HS-27A (cell line): ENCODE measurements at regions not wholly inside any gene's neighbourhood (a gene's known extent, or its start where the extent isn't known, plus 50 kb on each side); places are given as distances from the start of the nearest gene placed in this dataset.

ENCODE experiments used
- DNase-seq: peaks from one replicate; pipeline ENCODE4 v3.0.0-alpha.2; 2012; ENCODE audit warnings: low read depth, missing footprints

DNA sequence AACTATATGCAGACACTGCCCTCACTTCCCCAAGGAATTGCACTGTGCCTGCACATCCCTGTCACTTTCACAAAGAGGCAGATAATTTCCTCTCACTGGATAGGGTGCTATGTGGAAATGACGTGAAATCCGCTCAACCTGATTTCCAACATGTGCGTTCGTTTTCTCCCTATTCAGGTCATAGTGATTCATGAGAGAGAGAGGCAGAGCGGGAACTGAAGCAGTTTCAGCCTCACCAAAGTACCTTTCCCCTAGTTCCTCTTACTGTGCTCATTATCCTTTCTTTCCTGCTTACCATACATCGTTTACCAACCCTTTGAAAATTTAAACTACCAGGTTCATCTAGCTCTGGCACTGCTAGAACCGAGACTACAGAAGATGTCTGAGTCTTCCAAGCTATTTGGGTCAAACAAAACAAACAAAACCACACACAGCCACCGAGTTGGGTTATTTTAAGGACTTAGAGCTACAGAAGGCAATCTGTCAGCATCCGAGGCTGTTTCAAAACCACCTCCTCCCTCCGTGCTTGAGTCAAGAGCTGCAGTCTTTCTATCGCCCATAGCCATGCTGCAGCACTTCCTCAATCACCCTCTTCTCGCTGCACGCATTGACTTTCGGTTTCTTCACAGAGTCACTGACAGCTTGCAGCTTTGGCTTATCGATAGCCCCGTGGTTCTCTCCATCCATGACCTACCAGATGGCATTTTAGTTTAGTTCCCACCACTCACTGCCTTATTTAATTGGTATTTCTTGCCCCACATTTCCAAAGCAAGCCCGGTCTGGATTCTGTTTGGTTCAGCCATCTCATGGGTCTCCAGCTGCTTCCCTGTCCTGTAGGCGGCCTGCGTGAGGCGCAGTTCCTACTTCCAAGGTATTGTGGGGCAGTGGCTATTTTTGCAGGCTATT lies 1395.8 kb downstream of the EFNB2 start:
- DNase-seq, result peak; percentile 17

DNA sequence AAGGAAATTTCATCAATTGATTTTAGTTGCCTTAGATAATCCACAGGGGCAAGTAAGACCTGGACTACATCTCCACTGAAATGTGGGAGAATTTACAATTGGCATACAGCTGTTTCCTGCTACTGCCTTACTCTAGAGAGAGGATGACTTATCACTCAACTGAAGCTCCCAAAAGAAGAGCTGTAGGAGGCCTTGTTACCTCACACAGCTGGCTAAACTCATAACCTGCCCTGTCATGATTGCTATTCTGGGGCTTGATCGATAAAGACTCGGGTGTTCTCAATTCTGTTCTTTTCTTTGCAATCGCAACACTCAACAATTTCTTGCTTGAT lies 1396.4 kb downstream of the EFNB2 start:
- DNase-seq, result no peak

DNA sequence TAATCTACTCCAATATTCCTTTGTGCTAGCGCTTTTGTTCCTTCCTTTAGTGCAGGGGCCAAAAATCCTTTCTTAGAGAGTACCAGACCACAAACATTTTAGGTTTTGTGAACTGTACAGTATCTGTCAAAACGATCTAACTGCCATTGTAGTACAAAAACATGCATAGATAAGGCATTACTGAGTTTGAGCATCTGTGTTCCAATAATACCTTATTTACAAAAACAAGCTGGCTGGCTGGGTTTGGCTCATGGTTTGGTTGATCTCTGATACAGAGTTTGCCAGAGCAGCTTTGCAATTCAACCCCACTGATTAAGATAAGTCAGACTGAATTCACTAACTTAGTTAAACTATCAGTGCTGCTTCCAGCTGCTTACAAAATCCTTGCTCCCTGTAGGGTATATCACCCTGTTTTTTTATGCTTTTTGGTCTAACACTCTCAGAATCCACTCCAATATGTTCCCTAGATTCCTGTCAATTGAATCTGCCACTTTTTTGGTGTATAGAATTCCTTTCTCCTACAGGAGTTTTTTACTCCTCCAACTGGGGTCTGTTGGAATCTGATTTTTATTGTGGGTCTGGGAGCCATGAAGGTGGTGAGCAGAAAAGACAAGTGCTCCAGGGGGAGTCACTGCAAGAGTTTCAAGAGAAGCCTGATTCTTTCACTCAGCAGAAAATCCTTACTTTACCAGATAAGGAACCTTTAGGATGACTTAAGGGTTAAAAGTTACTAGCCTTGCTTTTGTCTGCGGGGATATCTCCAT lies 1399.4 kb downstream of the EFNB2 start:
- DNase-seq, result no peak

DNA sequence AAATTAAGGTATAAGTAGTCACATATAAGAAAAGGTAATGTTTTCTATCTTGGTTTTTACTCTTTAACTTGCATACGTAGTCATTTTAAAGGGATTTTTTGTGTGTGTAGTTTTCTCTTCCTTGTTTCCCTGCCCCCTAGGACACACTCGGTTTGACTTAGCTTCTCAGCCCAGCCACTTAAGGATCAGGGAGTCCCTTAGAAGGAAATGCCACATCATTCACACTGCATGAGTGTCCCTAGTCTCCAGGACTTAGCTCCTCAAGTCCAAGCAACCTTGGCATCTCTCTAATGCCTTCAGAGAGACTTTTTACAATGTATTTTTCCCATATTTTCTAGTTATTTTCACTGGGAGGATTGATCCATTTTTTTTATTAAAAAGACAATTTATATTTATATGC lies 1407.7 kb downstream of the EFNB2 start:
- DNase-seq, result no peak

DNA sequence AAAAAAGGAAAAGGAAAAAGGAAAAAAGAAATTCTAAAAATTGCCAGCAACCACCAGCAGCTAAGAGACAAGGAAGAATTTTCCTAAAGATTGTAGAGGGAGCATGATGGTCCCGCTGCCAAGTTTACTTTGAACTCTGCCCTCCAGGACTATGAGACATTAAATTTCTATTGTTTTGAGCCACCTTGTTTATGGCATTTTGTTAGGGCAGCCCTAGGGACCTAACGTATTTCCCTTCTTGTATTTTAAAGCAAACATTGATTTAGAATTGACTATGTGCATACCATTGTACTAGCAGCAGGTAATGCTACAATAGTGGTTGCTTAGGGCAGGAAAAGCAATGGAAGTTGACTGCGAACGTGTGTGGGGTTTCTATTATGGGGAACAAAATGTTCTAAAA lies 1414.2 kb downstream of the EFNB2 start:
- DNase-seq, result no peak

DNA sequence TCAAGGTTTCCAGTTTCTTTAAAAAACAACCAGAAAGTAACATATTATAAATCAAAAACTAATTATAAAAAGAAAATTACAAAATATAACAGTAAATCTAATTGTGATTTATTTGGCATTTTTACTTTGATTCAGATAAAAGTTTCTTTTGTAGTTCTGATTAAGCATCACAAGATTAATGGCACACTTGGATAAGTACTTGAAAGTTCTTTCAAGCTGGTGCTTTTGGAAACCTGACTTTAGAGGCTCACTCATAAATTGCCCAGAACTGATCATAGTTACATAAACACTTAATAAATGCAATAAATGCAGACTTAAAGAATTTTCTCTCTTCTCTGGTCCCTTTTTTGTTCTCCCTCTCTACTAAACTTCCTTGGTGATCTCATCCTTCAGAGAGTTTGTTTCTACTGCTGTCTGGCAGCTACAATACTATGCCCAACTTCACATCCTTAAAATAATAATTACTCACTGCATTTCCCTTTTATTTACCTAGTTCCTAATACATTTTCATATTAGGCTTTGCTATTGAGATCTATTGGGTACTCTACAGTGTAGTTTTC lies 1417.0 kb downstream of the EFNB2 start:
- no peak for DNase-seq

DNA sequence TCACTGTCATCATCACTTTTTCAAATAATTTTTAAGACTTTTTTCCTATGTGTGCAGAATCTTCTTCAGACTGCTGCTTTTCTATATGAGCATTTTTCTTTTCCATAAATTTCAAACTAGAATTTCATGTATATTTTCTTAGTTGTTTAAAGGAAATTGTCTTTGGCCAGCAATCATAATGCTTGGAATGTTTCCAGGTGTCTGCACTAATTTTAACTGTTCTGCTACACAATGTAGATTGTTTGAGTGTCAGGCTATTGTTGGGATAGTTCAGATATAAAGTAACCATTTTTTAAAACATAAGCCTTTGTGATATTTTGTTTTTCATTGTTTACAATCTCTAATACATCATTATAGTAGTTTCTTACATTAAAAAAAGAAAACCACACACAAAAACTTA lies 1418.5 kb downstream of the EFNB2 start:
- DNase-seq, result no peak

DNA sequence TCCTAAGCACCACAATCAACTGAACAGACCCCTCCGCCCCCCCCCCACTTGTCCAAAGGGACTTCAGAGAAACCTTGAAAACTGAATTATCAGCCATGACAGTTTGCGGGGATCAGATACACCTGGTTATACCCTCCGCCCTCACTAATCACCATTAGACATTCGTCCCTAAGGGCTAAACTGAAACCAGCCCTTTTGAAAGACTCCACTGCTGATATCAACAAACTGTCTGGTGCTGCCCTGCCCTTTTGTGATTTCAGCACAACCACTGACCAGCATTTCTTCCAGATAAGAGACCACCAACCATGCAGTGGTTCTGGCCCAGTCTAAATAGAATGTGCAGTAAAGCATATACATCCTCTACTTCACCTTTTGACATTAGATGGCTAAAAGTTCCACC lies 1422.9 kb downstream of the EFNB2 start:
- no peak for DNase-seq

DNA sequence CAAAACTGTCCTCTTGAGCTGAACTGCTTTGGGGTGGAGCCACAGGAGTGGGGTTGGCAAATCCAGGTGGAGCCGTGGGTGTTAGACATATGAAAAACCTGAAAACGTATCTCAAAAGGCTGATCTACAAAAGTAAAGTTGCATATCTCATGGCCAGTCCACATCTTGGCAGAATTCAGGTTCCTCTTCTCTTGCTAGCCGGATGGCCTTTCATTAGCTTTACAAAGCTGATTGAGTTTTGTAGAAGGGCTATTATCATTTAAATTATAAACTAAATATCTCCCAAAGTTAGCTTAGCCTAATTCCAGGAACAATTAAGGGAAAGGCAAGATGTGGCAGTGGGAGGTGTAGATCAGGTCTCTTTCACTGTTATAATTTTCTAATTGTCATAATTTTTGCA lies 1427.7 kb downstream of the EFNB2 start:
- DNase-seq, result no peak

DNA sequence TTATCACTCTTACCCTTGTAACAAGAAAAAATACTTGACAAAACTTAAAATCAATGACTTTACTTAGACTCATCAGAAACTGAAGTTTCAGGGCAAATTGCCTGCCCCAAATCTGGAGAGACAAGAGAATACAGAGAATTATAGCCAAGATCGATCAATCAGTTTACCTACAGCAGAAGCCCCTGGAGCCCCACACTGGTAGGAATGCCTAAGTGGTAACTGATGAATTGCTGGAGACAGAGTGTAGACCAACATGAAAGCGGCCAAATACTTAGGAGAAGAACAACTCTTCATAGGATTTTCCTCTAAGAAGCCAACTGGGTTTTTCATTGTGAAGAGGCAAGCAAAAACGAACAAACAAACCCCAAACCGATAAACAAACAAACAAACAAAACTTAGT lies 1430.0 kb downstream of the EFNB2 start:
- no peak for DNase-seq

DNA sequence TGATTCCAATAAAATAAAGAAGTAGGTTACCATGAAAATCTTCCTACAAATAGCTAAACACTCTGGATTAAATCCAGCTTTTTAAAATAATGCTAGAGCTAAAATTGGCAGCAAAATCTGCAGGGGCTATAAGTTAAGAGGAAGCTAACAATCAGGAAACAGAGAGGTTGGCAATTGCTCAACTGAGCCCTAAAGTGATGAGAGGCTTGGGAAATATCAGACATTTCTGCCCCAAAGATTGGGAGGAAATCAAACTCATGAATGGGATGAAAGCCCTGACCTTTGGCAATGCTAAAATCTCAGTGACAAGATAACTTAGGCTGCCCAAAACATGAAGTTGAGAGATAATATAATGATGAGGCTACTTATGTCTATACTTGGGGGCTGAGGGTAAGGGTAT lies 1437.9 kb downstream of the EFNB2 start:
- no peak for DNase-seq

DNA sequence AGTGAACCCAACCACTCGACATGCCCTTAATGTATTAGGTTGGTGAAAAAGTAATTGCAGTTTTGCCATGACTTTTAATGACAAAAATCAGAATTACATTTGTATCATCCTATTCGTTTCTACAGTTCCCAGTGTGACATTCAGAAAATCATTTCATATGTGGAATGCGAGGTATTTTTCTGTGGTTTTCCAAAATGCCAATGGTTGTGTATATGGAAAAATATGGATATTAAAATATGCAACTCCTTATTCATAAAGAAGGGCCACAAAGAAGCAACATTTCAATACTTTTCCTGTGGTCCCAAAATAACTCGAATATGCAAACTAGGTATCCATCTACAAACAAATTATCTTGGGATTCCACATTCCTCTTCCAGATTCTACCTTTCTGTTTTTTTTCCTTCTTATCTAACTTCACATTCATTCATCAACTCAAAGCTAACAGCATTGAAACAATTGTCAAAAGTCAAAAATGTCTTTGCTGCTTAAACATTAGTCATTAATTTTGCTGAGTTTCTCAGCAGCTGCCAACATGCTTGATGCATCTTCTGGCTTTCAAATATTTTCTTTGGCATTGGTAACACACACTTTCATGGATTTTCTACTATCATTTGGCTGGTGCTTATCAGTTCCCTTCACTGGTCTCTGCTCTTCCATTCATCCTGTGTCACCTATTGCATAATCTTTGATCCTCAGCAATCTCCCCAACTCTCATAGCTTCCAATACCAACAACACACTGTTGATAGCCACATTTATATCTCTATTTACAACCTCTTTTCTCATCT lies 1445.4 kb downstream of the EFNB2 start:
- peak; percentile 30 for DNase-seq

DNA sequence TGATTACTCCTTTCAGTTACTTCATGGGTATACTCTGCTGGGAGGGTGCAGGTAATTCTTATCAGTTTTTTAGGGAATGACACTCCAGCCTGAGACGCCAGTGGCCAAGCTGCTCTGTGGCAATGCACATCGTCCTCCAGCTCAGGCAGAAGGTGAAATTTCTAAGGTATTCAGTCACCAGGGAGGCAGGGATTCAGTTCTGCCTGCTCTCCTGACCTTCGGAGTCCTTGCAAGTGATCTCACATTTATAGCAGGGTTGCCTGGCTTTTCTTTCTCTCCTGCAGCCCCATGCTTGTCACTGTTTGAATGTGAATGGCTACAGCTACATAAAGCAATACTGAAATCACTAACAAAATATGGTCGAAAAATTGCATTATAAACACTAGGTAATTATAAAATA lies 1447.5 kb downstream of the EFNB2 start:
- DNase-seq, result no peak

DNA sequence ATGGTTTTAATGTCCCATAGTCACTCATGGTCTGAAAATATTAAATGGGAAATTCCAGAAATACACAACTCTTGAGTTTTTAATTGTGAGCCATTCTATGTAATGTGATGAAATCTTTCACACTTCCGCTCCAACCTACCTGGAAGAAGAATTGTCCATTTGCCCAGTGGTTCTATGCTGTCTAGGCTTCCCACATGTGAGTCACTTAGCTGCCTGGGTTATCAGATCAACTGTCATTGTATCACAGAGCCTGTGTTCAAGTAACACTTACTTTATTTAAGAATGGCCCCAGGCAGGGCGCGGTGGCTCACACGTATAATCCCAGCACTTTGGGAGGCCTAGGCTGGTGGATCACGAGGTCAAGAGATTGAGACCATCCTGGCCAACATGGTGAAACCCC lies 1450.5 kb downstream of the EFNB2 start:
- DNase-seq, result no peak

DNA sequence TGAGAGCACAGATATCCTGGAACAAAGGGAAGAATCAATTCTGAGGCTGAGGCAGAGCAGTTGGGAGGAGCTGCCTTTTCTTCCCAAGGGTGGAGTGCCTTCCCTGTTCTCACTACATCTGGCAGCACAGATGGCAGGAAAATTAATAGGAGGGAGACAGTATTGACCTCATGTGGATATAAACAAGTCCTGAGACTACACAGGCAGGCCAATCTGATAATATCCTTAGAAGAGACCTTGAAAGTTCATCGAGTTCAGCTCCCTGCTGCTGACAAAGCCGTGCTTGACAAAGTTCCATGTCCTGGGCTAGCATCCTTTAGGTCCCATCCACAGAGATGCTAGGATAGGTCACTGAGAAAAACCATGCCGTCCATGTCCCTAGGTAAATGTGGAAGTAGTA lies 1451.5 kb downstream of the EFNB2 start:
- no peak for DNase-seq

DNA sequence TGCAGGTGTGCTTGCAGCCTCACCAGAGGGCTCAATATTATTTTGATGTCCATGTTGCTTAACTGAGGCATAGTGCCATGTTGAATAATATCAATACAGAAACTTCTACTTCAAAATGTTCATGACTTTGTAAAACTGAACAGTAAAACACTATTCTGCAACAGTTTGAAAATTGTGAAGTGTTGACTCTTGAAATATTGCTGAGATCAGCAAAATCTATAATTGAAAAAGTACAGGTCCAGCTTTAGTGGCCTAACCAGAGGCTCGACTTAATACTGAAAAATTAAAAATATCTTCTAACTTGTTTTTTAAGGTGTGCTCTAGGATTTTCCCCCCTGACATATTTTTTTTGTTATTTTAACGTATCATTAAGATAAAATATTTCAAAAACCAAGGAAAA lies 1460.7 kb downstream of the EFNB2 start:
- DNase-seq, result no peak

DNA sequence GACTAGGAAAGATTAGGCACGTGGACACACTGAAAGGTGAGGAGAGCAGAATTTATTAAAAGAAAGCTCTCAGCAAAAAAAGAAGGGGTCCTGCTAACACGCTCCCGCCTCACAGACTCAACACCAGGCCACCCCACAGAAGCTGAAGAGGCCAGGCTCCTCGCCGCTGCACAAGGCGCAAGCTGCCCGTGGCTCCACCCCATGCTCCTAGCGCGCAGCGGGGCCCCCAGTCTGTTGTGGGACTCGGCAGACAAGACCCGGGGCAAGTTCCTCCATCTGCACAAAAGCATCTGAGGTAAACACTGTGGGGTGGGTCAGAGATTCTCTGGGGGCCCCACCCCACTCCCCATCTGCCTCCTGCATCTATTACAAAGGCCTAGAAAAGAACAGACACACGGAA lies 1462.4 kb downstream of the EFNB2 start:
- no peak for DNase-seq

DNA sequence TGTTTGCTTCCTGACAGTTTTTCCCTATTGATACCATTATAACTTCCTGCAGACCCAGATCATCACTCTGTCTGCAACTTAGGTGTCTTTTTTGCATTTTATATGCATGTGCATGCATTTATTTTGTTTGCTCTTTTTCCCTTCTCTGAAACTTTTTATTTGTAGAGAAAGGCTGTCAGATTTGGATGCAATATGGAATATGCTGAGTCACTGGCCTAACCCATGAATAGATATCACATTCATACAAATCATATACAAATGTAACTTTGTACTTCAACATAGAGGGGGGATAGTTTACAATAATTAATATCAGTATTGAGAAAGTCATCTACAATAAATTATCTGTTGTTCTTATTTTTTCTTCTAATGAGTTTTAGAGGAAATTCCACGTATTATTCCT lies 1465.0 kb downstream of the EFNB2 start:
- DNase-seq, result no peak

DNA sequence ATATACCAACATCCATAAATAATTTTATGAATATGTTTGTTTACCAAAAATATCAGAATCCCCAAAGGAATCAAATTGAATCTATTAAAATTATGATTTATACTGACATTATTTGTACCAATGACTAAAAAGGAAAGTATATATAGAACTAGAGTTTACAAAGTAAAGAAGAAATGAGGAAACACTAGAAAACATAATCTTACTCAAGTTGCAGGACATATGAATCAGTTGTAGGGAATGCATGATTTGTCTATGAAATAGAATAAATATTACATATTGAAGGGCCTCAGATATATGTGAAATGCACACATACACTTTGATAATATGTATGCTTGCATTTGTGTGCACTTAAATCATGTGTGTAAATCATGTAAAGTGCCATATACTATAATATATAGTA lies 1466.4 kb downstream of the EFNB2 start:
- DNase-seq, result no peak

DNA sequence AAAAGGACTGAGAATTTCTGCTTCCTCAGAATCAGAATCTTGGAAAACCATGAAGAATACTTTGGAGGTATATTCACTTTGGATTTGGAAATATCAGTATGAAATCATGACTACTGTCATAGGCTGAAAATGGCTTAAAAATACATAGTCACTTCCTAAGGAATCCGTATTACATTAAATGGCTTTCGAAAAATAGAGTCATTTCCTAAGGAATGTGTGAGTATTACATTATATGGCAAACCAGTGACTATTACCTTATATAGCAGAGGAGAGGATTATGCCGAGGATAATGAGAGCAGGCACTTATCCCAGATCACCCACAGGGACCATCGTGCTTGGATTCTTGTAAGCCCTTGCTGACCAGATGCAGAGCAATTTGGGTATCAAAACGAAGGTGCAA lies 1471.8 kb downstream of the EFNB2 start:
- no peak for DNase-seq

DNA sequence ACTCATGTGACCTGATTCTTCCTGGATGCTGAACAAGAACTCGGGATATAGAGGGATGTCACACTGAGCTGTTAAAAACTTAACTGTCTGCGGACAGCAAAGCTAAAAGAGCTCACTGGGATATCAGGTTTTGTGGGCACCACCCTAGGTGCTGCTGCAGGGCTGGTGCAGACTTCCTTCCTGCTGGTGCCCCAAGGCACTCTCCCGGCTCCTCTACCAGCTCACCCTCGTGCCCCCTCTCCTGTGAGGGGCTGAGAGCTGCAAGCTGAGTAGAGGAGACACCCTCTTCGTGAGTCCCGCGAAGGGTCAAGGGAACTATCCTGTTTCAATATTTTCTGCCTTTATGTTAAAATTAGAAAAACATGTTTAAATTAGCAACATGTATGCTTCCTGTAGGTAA lies 1475.7 kb downstream of the EFNB2 start:
- DNase-seq, result no peak

DNA sequence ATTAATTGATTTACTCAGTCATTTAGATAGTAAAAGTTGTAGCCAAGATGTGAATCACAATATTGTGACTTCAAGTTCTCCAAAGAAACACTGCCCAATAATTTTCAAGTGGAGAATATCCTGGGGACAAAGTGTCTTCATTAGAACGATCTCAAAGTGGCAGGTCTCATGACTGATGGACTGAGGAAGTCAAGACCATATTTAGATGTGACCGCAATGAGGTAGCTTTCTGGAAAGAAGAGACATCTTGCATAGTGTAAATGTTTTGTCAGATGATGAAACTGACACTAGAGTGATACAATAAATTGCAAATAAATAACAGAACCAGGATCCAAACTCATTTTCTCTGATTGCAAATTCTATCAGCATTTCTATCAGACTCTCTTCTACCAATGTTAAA lies 1476.9 kb downstream of the EFNB2 start:
- no peak for DNase-seq

DNA sequence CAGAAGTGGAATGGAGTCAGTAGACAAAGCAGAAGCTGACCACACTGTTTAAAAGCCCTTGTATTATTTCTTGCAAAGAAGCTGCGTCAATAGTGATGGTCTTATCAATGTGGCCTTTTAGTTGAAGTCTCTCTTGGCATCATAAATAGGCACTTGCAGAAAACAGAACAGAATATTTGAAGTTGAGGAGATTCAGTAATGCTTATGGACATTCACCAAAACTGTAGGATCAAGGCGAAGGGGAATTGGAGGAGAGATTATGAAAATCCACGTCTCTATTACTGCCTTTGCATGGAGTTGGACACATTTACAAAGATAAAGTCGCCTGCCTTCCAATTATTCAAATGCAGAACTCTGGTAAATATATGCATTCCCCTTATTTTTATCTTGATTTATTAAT lies 1482.8 kb downstream of the EFNB2 start:
- DNase-seq, result no peak
